Endothelial cell of umbilical vein (primary cell): ENCODE measurements at regions not wholly inside any gene's neighbourhood (a gene's known extent, or its start where the extent isn't known, plus 50 kb on each side); places are given as distances from the start of the nearest gene placed in this dataset.

Experiments
- BruUV-seq: library from RNA; stranded (reverse); fragments of 400-500 nt; replicated peaks from 2 replicates; lab custom pipeline; 2021; lab: Mats Ljungman, UMichigan
- CTCF ChIA-PET: fragments of 300-600, 350-600 bp; sonication (Branson Sonifier 250); formaldehyde crosslinking; loops from one replicate; lab custom pipeline; 2021; ENCODE audit warnings: antibody characterized with exemption, inconsistent platforms; lab: Charles Lee
- POLR2A ChIA-PET: fragments of 300-600, 350-600 bp; sonication (Branson Sonifier 250); formaldehyde crosslinking; loops from one replicate; lab custom pipeline; 2021; ENCODE audit warnings: antibody characterized with exemption, inconsistent platforms; lab: Charles Lee
- DNase-seq: peaks from one replicate; pipeline ENCODE4 v3.0.0-alpha.2; 2011; ENCODE audit warnings: low read depth, low spot score
- FAIRE-seq: peaks from 2 replicates; lab custom pipeline; 2011; peaks lifted over from hg19 to GRCh38; lab: Jason Lieb, UNC
- H2AFZ ChIP-seq: 2 replicates; pipeline ENCODE4 v1.6.0; 2012; ENCODE audit warnings: low read depth, low read length, control low read depth, inconsistent platforms
- H3K27ac ChIP-seq: 2 replicates; pipeline ENCODE4 v1.5.1; 2011; ENCODE audit warnings: low read depth, mild to moderate bottlenecking, control low read depth, low read length, moderate library complexity; ENCODE audit not compliant: insufficient read depth
- H3K27me3 ChIP-seq, 2 experiments: 2 replicates each; pipeline versions ENCODE4 v1.6.0 to v1.6.1; 2011; ENCODE audit warnings: low read length in 2 of 2, mixed read lengths in 1 of 2; ENCODE audit not compliant: control insufficient read depth in 2 of 2, insufficient read depth in 2 of 2
- H3K36me3 ChIP-seq, 2 experiments: 2 replicates in 1 of 2; 3 replicates in 1 of 2; pipeline ENCODE4 v1.5.1; 2011; ENCODE audit warnings: low read length in 2 of 2, mild to moderate bottlenecking in 1 of 2, moderate library complexity in 1 of 2; ENCODE audit not compliant: control insufficient read depth in 2 of 2, insufficient read depth in 2 of 2; ENCODE audit errors: extremely low read depth in 1 of 2
- H3K4me1 ChIP-seq: 3 replicates; pipeline ENCODE4 v1.5.1; 2011; ENCODE audit warnings: mild to moderate bottlenecking, low read length; ENCODE audit not compliant: control insufficient read depth, insufficient read depth; ENCODE audit errors: extremely low read depth
- H3K4me2 ChIP-seq: 2 replicates; pipeline ENCODE4 v1.6.1; 2011; ENCODE audit warnings: low read length, control low read depth, mixed read lengths; ENCODE audit not compliant: insufficient read depth
- H3K4me3 ChIP-seq, 3 experiments: fragments of 200-600 bp in 1 of 3; sonication (generic), shearing (Covaris generic) in 1 of 3; replicated peaks in 1 of 3; 2 replicates each; pipeline ENCODE4 v1.5.1; 2011 to 2016; ENCODE audit warnings: control low read depth in 3 of 3, low read length in 3 of 3, mild to moderate bottlenecking in 2 of 3, inconsistent platforms in 1 of 3, low read depth in 1 of 3, moderate library complexity in 1 of 3; ENCODE audit not compliant: insufficient read depth in 1 of 3
- H3K79me2 ChIP-seq: 2 replicates; pipeline ENCODE4 v1.6.0; 2012; ENCODE audit warnings: low read length, inconsistent platforms; ENCODE audit not compliant: control insufficient read depth, insufficient read depth
- H3K9ac ChIP-seq: replicated peaks from 2 replicates; pipeline ENCODE3; 2011; ENCODE audit warnings: low read length, control low read depth; ENCODE audit not compliant: insufficient read depth; ENCODE audit errors: extremely low read depth
- H3K9me1 ChIP-seq: replicated peaks from 3 replicates; pipeline ENCODE4 v1.6.0; 2011; ENCODE audit warnings: mild to moderate bottlenecking, low read length; ENCODE audit not compliant: control insufficient read depth, insufficient read depth; ENCODE audit errors: extremely low read depth
- H3K9me3 ChIP-seq: replicated peaks from 2 replicates; pipeline ENCODE4 v1.5.1; 2012; ENCODE audit warnings: low read length, inconsistent platforms; ENCODE audit not compliant: control insufficient read depth, insufficient read depth
- H4K20me1 ChIP-seq: replicated peaks from 2 replicates; pipeline ENCODE3; 2011; ENCODE audit warnings: mild to moderate bottlenecking, low read length; ENCODE audit not compliant: control insufficient read depth, insufficient read depth; ENCODE audit errors: extremely low read depth
- EZH2 ChIP-seq: IDR thresholded peaks from 2 replicates; pipeline ENCODE4 v1.6.1; 2012; ENCODE audit warnings: borderline replicate concordance, low read depth, mild to moderate bottlenecking, moderate library complexity, low read length, inconsistent platforms; ENCODE audit not compliant: severe bottlenecking
- FOS ChIP-seq: IDR thresholded peaks from 2 replicates; pipeline ENCODE4 v1.6.1; 2011; ENCODE audit warnings: mild to moderate bottlenecking, low read length, moderate library complexity, borderline replicate concordance; ENCODE audit not compliant: insufficient read depth
- GATA2 ChIP-seq: IDR thresholded peaks from 2 replicates; pipeline ENCODE4 v1.7.0; 2011; ENCODE audit warnings: low read depth, mild to moderate bottlenecking, moderate library complexity, mixed read lengths, low read length; ENCODE audit not compliant: insufficient read length, insufficient read depth
- JUN ChIP-seq: IDR thresholded peaks from 2 replicates; pipeline ENCODE4 v1.6.1; 2011; ENCODE audit warnings: borderline replicate concordance, low read depth; ENCODE audit not compliant: insufficient read length, insufficient read depth
- MYC ChIP-seq: IDR thresholded peaks from one replicate; pipeline ENCODE4 v1.6.1; 2011; ENCODE audit warnings: mild to moderate bottlenecking, low read depth, low read length
- POLR2A ChIP-seq: IDR thresholded peaks from 2 replicates; pipeline ENCODE4 v1.6.1; 2012; ENCODE audit warnings: low read depth, mild to moderate bottlenecking, control low read depth, low read length
- POLR2AphosphoS5 ChIP-seq: IDR thresholded peaks from 2 replicates; pipeline ENCODE4 v1.6.1; 2012; ENCODE audit warnings: low read depth, mild to moderate bottlenecking, control low read depth, low read length, moderate library complexity; ENCODE audit not compliant: insufficient read depth
- dilution Hi-C: fragments of 300-500 bp; cut with MboI; formaldehyde crosslinking; loops from one replicate; pipeline ENCODE4 v1.15.0; 2019; ENCODE audit warnings: low sequenced_read_pairs; ENCODE audit not compliant: extremely low pct_ligation_motif_present
- intact Hi-C: fragments of 100-400 bp; cut with micrococcal nuclease; formaldehyde crosslinking; loops from one replicate; pipeline ENCODE4 v1.10.0; 2022
- TF ChIP-seq, protein P1 (sequence below): IDR thresholded peaks from 2 replicates; pipeline ENCODE4 v1.6.1; 2011; ENCODE audit not compliant: insufficient read depth, insufficient read length
- TF ChIP-seq, protein P2 (sequence below), 2 donors: IDR thresholded peaks; 1 replicate in 1 of 2; 2 replicates in 1 of 2; pipeline ENCODE4 v1.5.1; 2011; ENCODE audit warnings: low read length in 2 of 2, mild to moderate bottlenecking in 2 of 2, moderate library complexity in 2 of 2, control low read depth in 1 of 2, inconsistent platforms in 1 of 2, low read depth in 1 of 2; ENCODE audit not compliant: insufficient read depth in 1 of 2; ENCODE audit errors: extremely low read depth in 1 of 2

DNA sequence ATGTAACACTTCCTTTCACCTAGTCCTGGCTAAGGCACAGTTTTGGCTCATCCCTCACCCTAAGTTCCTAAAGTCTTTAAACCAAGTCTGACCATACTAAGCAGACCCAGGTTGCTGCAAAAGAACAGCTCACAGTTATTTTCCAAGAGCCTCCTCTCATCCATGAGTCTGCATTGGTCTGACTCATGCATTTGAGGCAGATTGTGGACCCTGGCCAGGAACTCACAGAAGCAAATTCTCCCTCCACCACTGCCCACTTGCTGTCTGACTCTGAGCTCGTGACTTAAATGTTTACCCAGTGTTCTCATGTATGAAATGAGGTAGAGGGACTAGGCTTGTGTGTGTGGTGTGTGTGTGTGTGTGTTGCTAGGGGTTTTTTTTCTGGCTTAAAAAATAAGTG, 1272.8 kb downstream of the TYW1 start:
- Histone ChIP-seq H3K9me3 (peaks cover 9% of the 10 kb centered on the region), H4K20me1 (no peaks in the 10 kb centered on the region), H3K9me1 (no peaks in the 10 kb centered on the region), H3K27me3 (no peaks in the 10 kb centered on the region), H3K9ac (no peak overlapping the region), H2AFZ (no peak overlapping the region), H3K36me3 (no peaks in the 10 kb centered on the region), H3K4me2 (no peak overlapping the region), H3K27ac (no peak overlapping the region), H3K79me2 (no peaks in the 10 kb centered on the region), H3K4me1 (no peaks in the 10 kb centered on the region), H3K4me3 (no peak overlapping the region)
- POLR2A ChIA-PET, result no interaction called here
- no peak for TF ChIP-seq POLR2A
- no peak for TF ChIP-seq POLR2AphosphoS5
- TF ChIP-seq, protein P1, sequence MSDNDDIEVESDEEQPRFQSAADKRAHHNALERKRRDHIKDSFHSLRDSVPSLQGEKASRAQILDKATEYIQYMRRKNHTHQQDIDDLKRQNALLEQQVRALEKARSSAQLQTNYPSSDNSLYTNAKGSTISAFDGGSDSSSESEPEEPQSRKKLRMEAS, result no peak
- TF ChIP-seq FOS, result no peak
- no peak for TF ChIP-seq GATA2
- TF ChIP-seq JUN, result no peak
- TF ChIP-seq MYC, result no peak
- TF ChIP-seq, protein P2, sequence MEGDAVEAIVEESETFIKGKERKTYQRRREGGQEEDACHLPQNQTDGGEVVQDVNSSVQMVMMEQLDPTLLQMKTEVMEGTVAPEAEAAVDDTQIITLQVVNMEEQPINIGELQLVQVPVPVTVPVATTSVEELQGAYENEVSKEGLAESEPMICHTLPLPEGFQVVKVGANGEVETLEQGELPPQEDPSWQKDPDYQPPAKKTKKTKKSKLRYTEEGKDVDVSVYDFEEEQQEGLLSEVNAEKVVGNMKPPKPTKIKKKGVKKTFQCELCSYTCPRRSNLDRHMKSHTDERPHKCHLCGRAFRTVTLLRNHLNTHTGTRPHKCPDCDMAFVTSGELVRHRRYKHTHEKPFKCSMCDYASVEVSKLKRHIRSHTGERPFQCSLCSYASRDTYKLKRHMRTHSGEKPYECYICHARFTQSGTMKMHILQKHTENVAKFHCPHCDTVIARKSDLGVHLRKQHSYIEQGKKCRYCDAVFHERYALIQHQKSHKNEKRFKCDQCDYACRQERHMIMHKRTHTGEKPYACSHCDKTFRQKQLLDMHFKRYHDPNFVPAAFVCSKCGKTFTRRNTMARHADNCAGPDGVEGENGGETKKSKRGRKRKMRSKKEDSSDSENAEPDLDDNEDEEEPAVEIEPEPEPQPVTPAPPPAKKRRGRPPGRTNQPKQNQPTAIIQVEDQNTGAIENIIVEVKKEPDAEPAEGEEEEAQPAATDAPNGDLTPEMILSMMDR (IDR thresholded peaks at IDR 0.05; ENCODE audit: extremely low read depth in 1 of 2, insufficient read depth in 1 of 2, low read depth in 1 of 2, low read length in 2 of 2), result no peak
- no peak for TF ChIP-seq EZH2
- BruUV-seq, result no TSS peak
- intact Hi-C loops (no loop called here), dilution Hi-C loops (no loop called here)
- CTCF ChIA-PET, result no interaction called here
- DNase-seq (no peak), FAIRE-seq (no peak)
